ENCODE measurements at regions not wholly inside any gene's neighbourhood (a gene's known extent, or its start where the extent isn't known, plus 50 kb on each side); places are given as distances from the start of the nearest gene placed in this dataset.

DNA sequence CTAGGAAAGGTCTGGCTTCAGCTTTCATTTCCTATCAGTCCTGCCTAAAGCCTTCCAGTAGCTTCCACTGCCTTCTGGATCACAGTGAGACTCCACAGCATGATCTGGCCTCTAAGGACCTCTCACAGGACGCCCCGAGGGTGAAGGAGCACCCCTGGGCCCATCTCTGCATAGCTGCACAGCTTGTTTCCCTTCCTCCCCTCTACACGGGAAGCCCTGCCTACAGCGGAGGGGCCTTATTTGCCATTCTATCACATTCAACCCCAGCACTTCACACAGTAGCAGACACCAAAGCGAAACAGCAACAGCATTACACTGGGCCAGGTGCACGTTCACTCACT is 162.3 kb upstream of the GRK3 start:
- H3K56ac ChIP-seq (ENCODE audit: extremely low read depth, insufficient read depth, low read length) = no peak overlapping the region
- H4K91ac ChIP-seq (ENCODE audit: insufficient read depth, low read depth, low read length) = peak overlapping the region; percentile 24; the same call in 1 of the 2 replicates
- CTCF ChIA-PET = interaction anchor here (1.0 kb wide), 1 partner anchor 17 kb away, joined by 3 read pairs; no protein-coding TSS in a partner anchor
- dilution Hi-C loops (cut with HindIII; ENCODE audit: low sequenced_read_pairs, unreplicated experiment) = no loop called here
- H3K9me3 ChIP-seq (ENCODE audit: control insufficient read depth, insufficient read depth, low read length) = no peaks in the 10 kb centered on the region
- intact Hi-C loops (cut with micrococcal nuclease) = loop anchor here (2.0 kb wide), 2 partner anchors 33 to 47 kb away; no protein-coding TSS in a partner anchor
- ATAC-seq (ENCODE audit: low read depth) (no peak), DNase-seq (no peak)
- H2BK5ac ChIP-seq (ENCODE audit: low read depth, low read length, poor library complexity, severe bottlenecking) = no peak overlapping the region
- no peak overlapping the region for H4K5ac ChIP-seq (ENCODE audit: low read depth, low read length)
- H3K4ac ChIP-seq (ENCODE audit: low read depth, low read length) = peak overlapping the region; percentile 17; the same call in 1 of the 2 replicates
- H2BK20ac ChIP-seq (ENCODE audit: low read depth, low read length) = no peak overlapping the region
- no peak overlapping the region for H3K18ac ChIP-seq (ENCODE audit: low read depth, low read length)
- H2BK120ac ChIP-seq (ENCODE audit: low read depth, low read length) = peak overlapping the region; percentile 7; the same call in 1 of the 2 replicates
- H3K27ac ChIP-seq (ENCODE audit: insufficient read depth, low read length) = no peak overlapping the region
- peaks cover 67% of the 10 kb centered on the region for H4K20me1 ChIP-seq (ENCODE audit: insufficient read depth, low read length)
- TF ChIP-seq CHD1 (IDR thresholded peaks at IDR 0.05; ENCODE audit: low read depth, low read length) = no peak
- POLR2A ChIA-PET (ENCODE audit: unreplicated experiment) = no interaction called here
- H3K79me1 ChIP-seq (ENCODE audit: low read depth in 1 of 2, low read length in 2 of 2) = peaks cover 36 to 74% of the 10 kb centered on the region in 2 experiments
- H2AK5ac ChIP-seq (ENCODE audit: low read depth, low read length) = peak overlapping the region; percentile 83; the same call in 1 of the 2 replicates
- BruUV-seq (replicated peaks) = no TSS peak
- peaks cover 30% of the 10 kb centered on the region for H3K4me1 ChIP-seq (ENCODE audit: control insufficient read depth, insufficient read depth, low read length)
- peaks cover 31% of the 10 kb centered on the region; the same call in 1 of the 2 replicates for H3K9me1 ChIP-seq (ENCODE audit: insufficient read depth, low read length)
- H4K8ac ChIP-seq (ENCODE audit: low read depth in 2 of 2, low read length in 2 of 2) = no peak overlapping the region
- no CpG with 5 or more reads among the region's 6 CpGs for WGBS, 2 experiments (ENCODE audit: extremely low coverage in 2 of 2, insufficient read length in 1 of 2)
- no peak overlapping the region for H2BK15ac ChIP-seq (ENCODE audit: low read depth, low read length)
- no peak overlapping the region for H2AFZ ChIP-seq (replicated peaks; ENCODE audit: low read length, poor library complexity)
- in situ Hi-C loops (cut with MboI; ENCODE audit: low sequenced_read_pairs) = no loop called here
- H3K23ac ChIP-seq (ENCODE audit: low read depth, low read length) = no peak overlapping the region
- no peak overlapping the region for H3K14ac ChIP-seq (replicated peaks; ENCODE audit: low read depth, low read length)
- no peaks in the 10 kb centered on the region for H3K27me3 ChIP-seq (ENCODE audit: control insufficient read depth, insufficient read depth, low read length)
- no peak overlapping the region for H3K9ac ChIP-seq (ENCODE audit: low read depth, low read length)
- no peak overlapping the region for H3K4me3 ChIP-seq (ENCODE audit: insufficient read depth, low read depth, low read length)
- H3K4me2 ChIP-seq (ENCODE audit: low read depth, low read length) = peak overlapping the region; percentile 1; the same call in 1 of the 2 replicates
- peak overlapping the region; percentile 39 for H2AK9ac ChIP-seq (replicated peaks; ENCODE audit: low read depth, low read length, poor library complexity)
- no peaks in the 10 kb centered on the region for H3K36me3 ChIP-seq (ENCODE audit: control insufficient read depth, insufficient read depth, low read length)

Data from IMR-90 (cell line).